SKM-1 (cell line): ENCODE measurements at regions not wholly inside any gene's neighbourhood (a gene's known extent, or its start where the extent isn't known, plus 50 kb on each side); places are given as distances from the start of the nearest gene placed in this dataset.

Experiments used
- DNase-seq: peaks from one replicate; lab custom pipeline; 2025; ENCODE audit not compliant: unreplicated experiment; lab: John Stamatoyannopoulos, UW

- DNase-seq, result no peak
Observed at GRCh38 chr4:19999775-20000414, 251.8 kb upstream of the SLIT2 start.

- DNase-seq, result no peak
Observed at GRCh38 chr4:19999276-19999675, 252.4 kb upstream of the SLIT2 start.

- DNase-seq, result peak; percentile 30
Observed at GRCh38 chr4:19993242-19993641, 258.5 kb upstream of the SLIT2 start.

- DNase-seq, result no peak
Observed at GRCh38 chr4:19992471-19993093, 259.1 kb upstream of the SLIT2 start.

- DNase-seq, result no peak
Observed at GRCh38 chr4:19987746-19988145, 264.0 kb upstream of the SLIT2 start.

GRCh38 chr4:19983072-19983471 lies 268.6 kb upstream of the SLIT2 start:
- no peak for DNase-seq

- no peak for DNase-seq
Observed at GRCh38 chr4:19982556-19982955, 269.1 kb upstream of the SLIT2 start.

- DNase-seq, result no peak
Observed at GRCh38 chr4:19971829-19972228, 279.9 kb upstream of the SLIT2 start.

- DNase-seq, result no peak
Observed at GRCh38 chr4:19969492-19969891, 282.2 kb upstream of the SLIT2 start.

- DNase-seq, result no peak
Observed at GRCh38 chr4:19961091-19961490, 290.6 kb upstream of the SLIT2 start.

- DNase-seq, result no peak
Observed at GRCh38 chr4:19958848-19959247, 292.9 kb upstream of the SLIT2 start.

GRCh38 chr4:19947349-19947748 lies 304.4 kb upstream of the SLIT2 start:
- no peak for DNase-seq

GRCh38 chr4:19945979-19946380 lies 305.7 kb upstream of the SLIT2 start:
- DNase-seq, result no peak

- DNase-seq, result no peak
Observed at GRCh38 chr4:19945501-19945900, 306.2 kb upstream of the SLIT2 start.

- no peak for DNase-seq
Observed at GRCh38 chr4:19944806-19945205, 306.9 kb upstream of the SLIT2 start.

- DNase-seq, result no peak
Observed at GRCh38 chr4:19944251-19944650, 307.5 kb upstream of the SLIT2 start.

GRCh38 chr4:19941434-19941833 lies 310.3 kb upstream of the SLIT2 start:
- DNase-seq, result no peak

GRCh38 chr4:19940861-19941260 lies 310.8 kb upstream of the SLIT2 start:
- no peak for DNase-seq

- no peak for DNase-seq
Observed at GRCh38 chr4:19936476-19936875, 315.2 kb upstream of the SLIT2 start.

- no peak for DNase-seq
Observed at GRCh38 chr4:19930742-19931141, 321.0 kb upstream of the SLIT2 start.

GRCh38 chr4:19927381-19927780 lies 324.3 kb upstream of the SLIT2 start:
- DNase-seq, result no peak

- no peak for DNase-seq
Observed at GRCh38 chr4:19925516-19925915, 326.2 kb upstream of the SLIT2 start.

GRCh38 chr4:19924761-19925160 lies 326.9 kb upstream of the SLIT2 start:
- no peak for DNase-seq
